Middle frontal gyrus (tissue), 1 donor: ENCODE measurements at regions not wholly inside any gene's neighbourhood (a gene's known extent, or its start where the extent isn't known, plus 50 kb on each side); places are given as distances from the start of the nearest gene placed in this dataset.

Experiments used
- DNase-seq: peaks from one replicate; pipeline ENCODE4 v3.0.0-alpha.2; 2015; ENCODE audit warnings: low spot score; ENCODE audit errors: extremely low spot score

DNA sequence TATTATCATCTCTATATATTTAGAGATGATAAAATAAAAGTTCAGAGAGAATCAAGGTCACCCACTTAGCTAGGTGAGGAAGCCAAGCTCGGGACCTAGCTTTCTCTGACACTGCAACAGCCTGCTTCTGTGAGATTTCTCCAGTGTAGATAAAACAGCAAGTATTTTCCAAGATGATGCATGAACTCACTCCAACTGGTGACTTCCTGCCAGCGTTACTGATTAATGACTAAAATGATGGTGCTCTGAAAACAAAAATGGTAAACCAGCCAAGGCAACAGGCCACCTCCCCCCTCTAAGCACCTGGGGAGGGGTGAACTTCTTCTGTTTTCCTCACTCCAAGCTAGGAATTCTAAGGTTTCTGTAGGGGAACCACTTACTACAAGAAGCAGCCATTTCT lies 510.2 kb upstream of the ID2 start:
- DNase-seq: no peak

DNA sequence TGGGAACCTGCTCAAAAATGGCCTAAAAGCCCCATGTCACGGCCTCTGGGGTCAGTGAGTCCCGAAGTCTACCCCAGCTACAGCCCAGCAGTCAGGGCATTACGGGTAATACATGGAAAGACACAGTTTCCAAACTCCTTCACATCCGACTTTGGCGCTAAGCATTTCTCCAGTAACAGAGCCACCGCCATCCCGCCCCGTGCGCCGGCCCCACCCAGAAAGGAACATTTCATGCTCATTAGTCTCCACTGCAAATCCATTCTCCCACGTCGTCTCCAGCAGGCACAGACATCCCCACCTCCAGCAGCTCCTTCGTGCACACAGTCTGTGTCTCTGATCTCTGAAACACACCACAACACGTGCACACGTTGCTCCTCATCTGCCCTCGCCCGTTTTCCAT lies 509.2 kb upstream of the ID2 start:
- no peak for DNase-seq

DNA sequence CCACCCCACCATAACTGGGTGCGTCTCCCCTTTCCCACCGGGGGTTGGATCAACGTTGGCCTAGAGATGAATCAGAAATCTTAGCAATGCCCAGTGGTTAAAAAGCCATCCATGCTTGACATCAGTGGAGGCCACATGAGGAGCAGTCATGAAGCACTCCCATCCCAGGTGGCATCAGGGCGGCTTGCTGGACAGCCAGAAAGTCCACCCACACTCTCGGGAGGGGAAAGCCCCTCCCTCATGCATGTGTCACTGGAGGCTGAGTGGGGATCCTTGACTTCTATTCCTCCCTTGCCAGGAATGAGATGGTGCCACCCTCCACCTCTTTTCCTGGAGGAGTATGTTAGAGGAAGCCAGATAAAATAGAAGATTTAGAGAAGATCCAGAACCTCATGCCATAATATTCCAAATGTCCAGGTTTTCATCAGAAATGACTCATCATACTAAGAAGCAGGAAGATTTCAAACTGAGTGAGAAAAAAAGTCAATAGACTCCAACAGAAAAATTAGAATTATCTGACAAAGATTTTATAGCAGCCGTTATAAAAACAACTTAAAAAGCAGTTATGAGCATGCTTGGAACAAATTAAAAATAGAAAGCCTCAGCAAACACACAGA lies 507.1 kb upstream of the ID2 start:
- DNase-seq: no peak

DNA sequence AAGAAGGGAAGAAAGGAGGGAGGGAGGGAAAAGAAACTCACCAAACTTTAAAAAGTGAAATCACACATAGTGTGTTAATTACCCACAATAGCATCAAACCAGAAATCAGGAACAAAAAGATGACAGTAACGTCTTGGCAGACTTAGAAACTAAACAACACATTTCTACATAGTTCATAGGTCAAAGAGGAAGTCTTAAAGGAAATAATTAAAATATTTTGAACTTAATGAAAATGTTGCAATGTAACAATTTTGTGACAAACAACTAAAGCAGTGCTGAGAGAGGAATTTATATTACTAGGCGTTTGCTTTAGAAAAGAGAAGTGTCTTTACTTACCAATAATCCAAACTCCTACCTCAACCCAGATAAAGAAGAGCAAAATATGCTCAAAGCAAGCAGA lies 505.0 kb upstream of the ID2 start:
- DNase-seq: no peak

DNA sequence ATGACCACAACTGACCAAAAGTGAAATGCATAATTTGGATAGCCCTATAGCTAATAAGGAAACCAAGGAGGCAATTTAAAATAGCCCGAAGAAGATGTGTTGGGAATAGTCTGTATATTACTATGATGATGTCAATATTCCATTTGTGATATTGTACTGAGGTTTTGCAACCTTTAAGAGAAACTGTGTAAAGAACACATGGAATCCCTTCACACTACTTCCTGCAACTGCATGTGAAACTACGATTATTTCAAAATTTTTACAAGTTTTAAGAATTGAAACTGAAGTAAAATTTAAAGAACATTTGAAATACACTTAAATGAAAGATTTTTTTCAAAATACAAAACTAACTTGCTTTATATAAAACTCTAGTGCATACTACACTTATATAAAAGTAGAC lies 504.3 kb upstream of the ID2 start:
- DNase-seq: no peak

DNA sequence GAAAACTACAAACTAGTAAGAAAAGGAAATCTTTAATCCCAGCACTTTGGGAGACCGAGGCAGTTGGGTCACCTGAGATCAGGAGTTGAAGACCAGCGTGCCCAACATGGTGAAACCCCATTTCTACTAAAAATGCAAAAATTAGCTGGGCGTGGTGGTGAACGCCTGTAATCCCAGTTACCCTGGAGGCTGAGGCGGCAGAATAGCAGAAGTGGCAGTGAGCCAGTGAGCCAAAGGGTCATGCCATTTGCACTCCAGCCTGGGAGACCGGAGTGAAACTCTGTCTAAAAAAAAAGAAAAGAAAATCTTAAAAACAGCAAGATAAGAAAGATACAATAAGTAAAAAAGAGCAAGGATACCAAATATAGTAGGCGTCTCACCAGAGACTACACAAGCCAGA lies 502.9 kb upstream of the ID2 start:
- DNase-seq: no peak

DNA sequence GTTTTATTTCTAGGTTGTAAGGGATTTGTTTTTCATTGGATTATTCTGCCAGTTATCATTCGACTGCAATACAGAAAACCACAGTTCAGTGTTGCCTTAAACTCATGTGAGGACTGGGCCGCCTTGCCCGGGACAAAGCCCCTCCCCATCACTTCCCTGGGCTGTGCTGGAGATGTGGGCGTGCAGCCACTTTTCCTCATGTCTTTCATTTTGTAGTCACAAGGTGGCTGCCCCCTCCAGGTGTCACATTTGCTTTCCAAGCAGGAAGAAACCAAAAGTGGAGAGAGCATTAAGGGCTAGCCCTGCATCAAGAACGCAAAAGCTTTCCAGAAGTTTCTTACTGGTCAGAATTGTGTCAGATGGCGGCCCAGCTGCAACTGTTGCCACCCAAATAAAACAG lies 492.5 kb upstream of the ID2 start:
- DNase-seq: no peak

DNA sequence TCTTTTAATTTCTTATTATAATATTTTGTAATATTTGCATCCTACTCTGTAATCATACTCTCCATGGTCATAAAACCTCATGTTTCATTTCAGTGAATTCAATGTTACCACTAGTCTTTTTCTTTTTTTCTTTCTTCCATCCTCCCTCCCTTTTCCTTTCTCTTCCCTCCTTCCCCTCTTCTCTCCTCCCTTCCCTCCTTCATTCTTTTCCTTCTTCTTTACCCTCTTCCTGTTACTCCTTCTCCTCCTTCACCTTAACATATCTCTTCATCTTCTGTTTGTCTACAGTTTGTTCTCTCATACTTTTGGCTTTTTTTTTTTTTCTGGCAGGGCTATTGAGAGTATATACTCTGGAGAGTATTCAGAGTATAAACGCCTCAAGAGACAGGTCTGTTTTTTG lies 491.6 kb upstream of the ID2 start:
- DNase-seq: no peak

DNA sequence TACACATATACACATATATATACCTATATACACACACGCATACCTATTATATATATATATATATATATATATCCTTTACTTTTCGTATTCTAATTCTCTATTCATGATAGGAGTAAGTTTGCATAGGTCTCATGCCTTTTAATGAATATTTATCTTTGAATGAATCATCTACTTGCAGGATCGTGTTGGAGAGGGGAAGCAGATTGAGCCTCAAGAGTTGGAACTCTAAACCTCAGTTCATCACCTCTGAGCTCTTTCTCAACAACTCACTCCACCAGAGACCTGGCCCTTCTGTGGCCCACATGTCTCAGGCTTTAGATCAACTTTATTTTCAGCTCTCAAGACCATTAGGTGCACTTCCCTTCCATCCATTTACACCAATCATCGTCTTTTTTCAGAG lies 490.4 kb upstream of the ID2 start:
- DNase-seq: no peak

DNA sequence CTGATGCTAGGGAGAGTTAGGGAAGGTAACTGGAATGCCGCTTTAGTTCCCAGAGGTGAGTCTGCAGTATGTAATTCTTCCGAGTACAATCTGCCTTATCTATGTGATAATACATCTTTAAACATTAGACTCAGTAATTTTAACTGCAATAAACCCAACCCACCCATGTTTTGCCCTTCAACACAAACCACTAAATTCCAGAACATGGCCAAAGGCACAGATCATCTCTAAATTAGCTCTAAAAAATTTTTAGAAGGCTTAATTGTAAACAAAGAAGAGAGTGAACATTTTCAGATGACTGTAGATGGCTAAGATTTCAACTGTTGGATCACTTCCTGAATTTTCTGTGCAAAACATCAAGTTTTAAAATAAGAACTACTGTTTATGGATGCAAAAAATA lies 488.7 kb upstream of the ID2 start:
- DNase-seq: no peak

DNA sequence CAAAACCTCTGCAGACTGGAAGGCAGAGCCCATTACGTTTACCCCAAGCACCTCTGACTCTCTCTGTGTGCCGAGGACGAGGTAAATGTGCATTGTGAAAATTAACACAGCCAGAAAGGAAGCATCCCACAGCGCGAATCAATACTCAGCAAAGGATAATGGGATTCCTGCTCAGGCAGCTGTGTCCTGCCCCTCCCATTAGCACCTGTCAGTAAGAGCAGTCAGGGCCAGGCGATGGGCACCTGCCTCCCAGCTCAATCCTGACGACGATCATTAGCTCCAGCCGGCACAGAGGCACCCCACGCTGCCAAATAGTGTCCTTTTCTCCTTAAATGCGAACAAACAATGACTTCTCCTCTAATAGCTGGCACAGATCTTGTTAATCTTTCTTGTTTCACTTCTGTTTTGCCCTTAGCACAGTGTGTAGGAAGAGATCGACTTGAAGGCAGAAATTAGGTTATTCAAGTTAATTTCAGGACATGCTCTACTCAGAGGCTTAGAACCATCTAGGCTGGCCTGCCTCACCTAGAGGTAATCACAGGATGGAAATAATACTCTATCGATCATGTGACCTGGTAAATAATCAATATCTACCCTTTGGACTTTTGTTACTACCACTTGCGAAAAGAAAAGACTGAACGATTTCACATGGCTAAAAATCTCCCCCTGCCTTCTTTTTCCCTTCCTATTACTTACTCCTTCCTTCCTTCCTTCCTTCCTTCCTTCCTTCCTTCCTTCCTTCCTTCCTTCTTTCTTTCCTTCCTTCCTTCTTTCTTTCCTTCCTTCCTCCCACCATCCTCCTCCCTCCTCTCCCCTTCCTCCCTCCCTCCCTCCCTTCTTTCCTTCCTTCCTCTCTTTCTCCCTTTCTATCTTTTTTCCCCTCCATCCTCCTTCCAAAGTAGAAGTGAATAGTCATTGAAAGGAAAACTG lies 487.9 kb upstream of the ID2 start:
- no peak for DNase-seq

DNA sequence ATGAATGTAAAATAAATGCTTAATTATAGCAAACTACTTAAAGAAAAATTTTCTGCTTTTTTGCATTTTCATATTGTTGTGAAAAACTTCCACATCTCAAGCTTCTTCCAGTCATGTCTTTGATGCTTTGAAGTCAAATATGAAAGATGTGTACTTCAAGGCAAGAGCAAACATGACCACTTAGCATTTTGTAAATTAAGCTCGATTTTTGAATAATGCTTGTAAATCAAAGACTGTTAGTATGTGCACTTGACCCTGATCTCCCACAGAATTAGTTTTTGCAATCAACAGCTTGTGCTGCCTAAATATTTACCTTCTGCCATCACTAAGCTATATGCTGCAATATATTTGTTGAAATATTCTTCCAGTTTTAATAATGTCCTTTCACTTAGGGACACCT lies 486.1 kb upstream of the ID2 start:
- DNase-seq: no peak

DNA sequence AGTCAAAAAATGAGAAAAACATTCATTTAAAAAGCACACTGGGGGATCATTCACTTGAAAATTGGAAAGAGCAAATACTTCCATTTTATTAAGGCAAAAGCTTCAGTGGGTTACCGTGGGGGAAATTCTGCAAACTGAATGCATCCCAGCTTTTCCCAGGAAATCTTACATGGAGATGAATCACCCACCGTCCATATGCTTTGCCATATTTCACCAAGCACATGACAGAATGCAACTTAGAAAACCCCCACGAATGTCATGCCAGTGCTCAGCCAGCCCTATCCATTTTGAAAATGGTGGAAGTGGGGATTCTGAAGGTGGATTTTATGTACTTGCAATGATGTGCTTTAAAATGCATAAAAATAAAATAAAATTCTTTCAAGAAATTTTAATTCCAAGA lies 485.5 kb upstream of the ID2 start:
- no peak for DNase-seq

DNA sequence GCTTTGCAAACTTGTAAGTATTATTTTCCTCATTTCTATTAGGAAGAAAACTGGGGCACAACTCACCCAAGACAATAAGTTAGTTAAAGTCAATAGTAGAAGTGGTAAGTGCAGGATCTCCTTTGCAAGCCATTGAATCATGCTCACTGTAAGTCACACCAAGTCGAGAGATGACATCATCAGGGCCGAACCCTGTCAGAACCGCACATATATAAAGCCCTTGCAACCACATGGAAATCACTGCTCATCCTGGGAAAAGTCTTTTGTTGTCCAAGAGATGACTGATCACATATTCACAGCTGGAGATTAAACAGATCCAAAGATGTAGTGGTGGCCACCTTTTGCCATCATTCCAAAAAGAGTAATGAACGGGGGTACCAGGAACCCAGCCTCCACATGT lies 484.8 kb upstream of the ID2 start:
- DNase-seq: no peak

DNA sequence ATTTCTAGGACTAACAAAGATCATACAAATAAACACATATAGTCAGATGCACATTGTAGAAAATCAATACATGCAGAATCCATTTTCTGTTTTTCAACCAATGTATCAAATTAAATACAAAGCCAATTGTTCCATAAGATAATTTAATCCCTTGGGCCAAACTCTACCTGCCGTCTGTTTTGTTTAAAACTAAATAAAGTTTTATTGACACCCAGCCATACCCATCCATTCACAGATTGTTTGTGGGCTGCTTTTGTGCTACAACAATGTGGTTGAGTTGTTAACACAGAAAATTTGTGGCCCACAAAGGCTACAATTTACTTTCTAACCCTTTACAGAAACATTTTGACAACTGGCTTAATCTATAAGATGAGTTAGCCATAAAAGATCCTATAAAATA lies 484.0 kb upstream of the ID2 start:
- DNase-seq: no peak

DNA sequence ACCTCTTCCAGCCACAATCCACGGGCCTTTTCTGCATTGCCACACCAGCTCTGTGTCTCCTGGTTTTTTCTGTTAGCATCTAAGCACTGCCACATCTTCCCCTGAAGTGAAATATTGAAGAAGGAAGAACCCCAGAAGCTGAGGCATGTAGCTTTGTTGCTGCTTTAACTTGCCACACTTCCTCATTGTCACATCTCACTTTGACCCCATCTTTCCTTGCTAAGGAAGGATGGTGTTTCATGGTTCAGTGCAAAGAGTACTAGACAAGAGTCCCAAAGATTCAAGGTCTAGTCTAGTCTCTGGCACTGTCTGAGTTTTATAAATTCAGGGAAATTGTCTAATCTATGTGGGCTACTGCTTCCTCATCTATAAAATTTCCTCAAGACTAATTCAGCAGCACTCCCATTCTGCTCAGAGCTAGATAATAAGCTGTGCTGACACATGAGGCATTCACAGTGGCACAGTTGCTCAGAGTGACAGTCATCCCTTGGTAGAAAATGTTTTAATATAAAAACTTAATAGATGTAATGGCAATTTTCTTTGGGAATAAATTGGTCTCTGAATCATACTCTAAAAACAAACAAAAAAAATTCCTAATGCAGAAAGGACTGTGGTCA lies 483.0 kb upstream of the ID2 start:
- DNase-seq: no peak

DNA sequence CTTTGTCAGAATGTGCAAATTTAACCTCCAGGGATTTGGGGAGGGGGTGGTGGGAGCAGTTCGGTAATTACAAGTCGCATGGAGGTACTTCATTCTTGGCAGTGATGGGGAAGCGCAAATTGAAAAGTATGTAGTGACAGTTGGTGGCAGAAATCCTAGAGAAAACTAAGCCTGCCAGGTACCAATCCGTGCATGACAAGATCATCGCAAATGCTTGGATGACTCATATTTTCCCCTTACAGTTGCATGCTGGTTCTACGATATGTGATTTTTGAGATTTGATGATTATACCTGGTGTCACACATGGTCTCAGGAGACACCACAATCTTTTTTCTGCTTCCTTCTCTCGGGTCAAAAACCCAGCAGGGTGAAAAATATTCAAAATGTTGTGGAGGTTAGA lies 479.7 kb upstream of the ID2 start:
- DNase-seq: no peak

DNA sequence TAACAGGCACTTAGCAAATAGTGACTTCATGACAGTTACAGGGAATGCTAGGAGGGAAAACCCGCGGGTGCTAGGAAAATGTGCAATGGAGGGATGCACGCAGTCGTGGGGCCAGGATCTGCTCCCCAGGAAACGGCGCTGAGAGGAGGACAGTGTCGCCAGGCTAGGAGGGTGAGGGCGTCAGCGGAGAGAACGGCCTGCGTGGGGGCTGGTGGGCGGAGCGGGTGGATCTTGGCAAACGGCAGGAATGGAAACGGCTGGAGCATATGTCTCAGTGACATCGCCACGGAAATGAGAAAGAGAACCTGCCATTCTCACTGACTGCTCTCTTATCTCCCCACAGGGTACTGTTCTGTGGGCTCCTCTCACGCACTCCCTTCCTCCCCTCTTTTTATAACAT lies 478.5 kb upstream of the ID2 start:
- no peak for DNase-seq

DNA sequence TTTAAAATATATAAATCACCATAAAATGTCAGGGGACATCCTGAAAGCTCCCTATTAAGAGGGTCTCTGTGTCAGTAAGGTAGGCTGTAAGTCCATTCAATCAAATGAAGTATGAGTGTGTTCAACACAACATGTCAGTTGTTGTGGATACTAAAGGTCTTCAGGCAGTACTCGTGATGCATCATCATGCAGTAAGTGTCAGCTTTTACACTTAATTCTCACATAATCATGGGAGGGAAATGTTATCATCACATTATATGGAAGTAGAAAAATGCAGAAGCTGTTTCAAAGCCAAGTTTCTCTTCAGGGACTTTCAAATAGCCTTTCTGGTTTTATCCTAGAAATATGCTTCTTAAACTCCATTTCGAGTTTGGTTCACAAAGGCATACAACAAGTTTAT lies 477.1 kb upstream of the ID2 start:
- DNase-seq: no peak

DNA sequence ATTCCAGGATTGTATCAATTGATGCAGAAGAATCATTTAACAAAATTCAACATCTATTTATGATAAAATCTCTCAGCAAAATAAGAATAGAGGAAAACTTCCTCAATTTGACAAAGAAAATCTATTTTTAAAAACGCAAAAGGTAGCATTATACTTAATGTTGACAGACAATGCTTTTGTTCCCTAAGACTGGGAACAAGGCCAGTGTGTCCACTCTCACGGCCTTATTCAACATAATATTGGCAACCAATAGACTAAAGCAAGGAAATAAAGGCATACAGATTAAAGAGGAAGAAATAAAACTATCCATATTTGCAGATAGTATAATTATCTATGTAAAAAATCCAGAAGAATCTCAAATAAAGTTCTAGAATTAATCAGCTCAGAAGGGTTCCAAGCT lies 472.4 kb upstream of the ID2 start:
- no peak for DNase-seq

DNA sequence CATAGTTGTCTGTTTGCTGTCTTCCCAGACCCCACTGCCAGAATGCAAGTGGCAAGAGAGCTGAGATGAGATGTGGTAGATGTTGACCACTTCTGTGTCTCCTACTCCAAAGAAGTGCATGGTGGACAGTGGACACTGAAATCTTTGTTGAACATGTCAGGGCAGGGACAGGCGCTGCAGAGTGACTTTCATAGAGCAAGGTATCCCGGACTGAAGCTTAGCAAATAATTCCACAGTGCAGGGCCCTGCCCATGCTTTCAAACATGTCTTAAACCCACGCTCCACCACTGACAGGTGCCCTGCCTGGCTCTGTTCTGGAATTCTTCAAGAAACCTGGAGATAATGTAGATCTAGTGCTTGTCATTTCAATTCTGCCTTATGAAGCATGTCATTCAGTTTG lies 470.5 kb upstream of the ID2 start:
- DNase-seq: no peak

DNA sequence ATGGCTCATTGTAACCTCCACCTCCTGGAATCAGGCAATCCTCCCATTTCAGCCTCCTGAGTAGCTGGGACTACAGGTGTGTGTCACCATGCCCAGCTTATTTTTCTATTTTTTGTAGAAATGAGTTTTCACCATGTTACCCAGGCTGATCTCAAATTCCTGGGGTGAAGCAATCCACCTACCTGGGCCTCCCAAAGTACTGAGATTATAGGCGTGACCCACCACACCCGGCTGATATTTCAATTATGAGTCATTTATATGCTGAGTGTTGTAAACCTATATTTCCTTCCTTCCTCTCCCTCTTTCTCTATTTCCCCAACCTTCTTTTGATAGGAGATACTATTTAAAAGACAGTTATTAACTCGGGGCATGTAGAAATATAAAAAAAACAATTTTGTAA lies 469.6 kb upstream of the ID2 start:
- no peak for DNase-seq
